HepG2 (cell line): ENCODE measurements at regions not wholly inside any gene's neighbourhood (a gene's known extent, or its start where the extent isn't known, plus 50 kb on each side); places are given as distances from the start of the nearest gene placed in this dataset.

ENCODE experiments used
- ATAC-seq: fragments of 200-7000 bp; cut with Tn5 transposase; 3 replicates; pipeline ENCODE4 v1.9.1; 2020; ENCODE audit warnings: mild to moderate bottlenecking, moderate library complexity
- BruUV-seq: library from RNA; stranded (reverse); fragments of 400-500 nt; replicated peaks from 2 replicates; lab custom pipeline; 2021; lab: Mats Ljungman, UMichigan
- CTCF ChIA-PET: fragments of 300-600 bp; formaldehyde crosslinking; extraction: SDS; loops from one replicate; lab custom pipeline; 2021; ENCODE audit warnings: low total read pairs, inconsistent platforms, low intra/inter-chr PET ratio; lab: Yijun Ruan, JAX
- POLR2A ChIA-PET: fragments of 350-600 bp; sonication (Branson Sonifier 250); formaldehyde crosslinking; loops from one replicate; lab custom pipeline; 2020; ENCODE audit warnings: antibody characterized with exemption, inconsistent platforms; lab: Yijun Ruan, JAX
- DNase-seq: peaks from one replicate; pipeline ENCODE4 v3.0.0-alpha.2; 2015; ENCODE audit warnings: low spot score
- FAIRE-seq: peaks from 3 replicates; lab custom pipeline; 2011; peaks lifted over from hg19 to GRCh38; lab: Jason Lieb, UNC
- H2AFZ ChIP-seq: one replicate; pipeline ENCODE4 v1.6.1; 2011; ENCODE audit warnings: low read length, inconsistent platforms
- H3K27ac ChIP-seq: fragments of 300-600 bp; 3 replicates; pipeline ENCODE4 v1.8.0; 2011; ENCODE audit warnings: mixed run types, mild to moderate bottlenecking, mixed read lengths, low read length, inconsistent platforms; ENCODE audit not compliant: insufficient read depth; ENCODE audit errors: extremely low read length
- H3K27me3 ChIP-seq, 2 experiments: fragments of 200-600 bp in 1 of 2; 2 replicates in 1 of 2; 3 replicates in 1 of 2; pipeline versions ENCODE4 v1.6.0 to v1.8.0; 2011; ENCODE audit warnings: low read length in 2 of 2, mild to moderate bottlenecking in 2 of 2, moderate library complexity in 2 of 2, inconsistent platforms in 1 of 2; ENCODE audit not compliant: insufficient read depth in 2 of 2, control insufficient read depth in 1 of 2
- H3K36me3 ChIP-seq, 2 experiments: fragments of 200-600 bp in 1 of 2; replicated peaks in 1 of 2; 2 replicates in 1 of 2; 3 replicates in 1 of 2; pipeline versions ENCODE4 v1.5.1 to v1.8.0; 2011; ENCODE audit warnings: low read length in 2 of 2, inconsistent platforms in 1 of 2; ENCODE audit not compliant: insufficient read depth in 2 of 2, control insufficient read depth in 1 of 2
- H3K4me1 ChIP-seq: 2 replicates; pipeline ENCODE4 v1.5.1; 2012; ENCODE audit warnings: low read length, inconsistent platforms; ENCODE audit not compliant: insufficient read depth
- H3K4me2 ChIP-seq: 2 replicates; pipeline ENCODE4 v1.6.0; 2011; ENCODE audit warnings: low read depth, low read length, inconsistent platforms
- H3K4me3 ChIP-seq, 3 experiments: fragments of 200-600 bp in 1 of 3; sonication (generic), shearing (Covaris generic) in 1 of 3; replicated peaks in 1 of 3; 2 replicates each; pipeline ENCODE4 v1.5.1; 2011 to 2016; ENCODE audit warnings: low read length in 3 of 3, inconsistent platforms in 2 of 3, low read depth in 2 of 3, mild to moderate bottlenecking in 2 of 3, control low read depth in 1 of 3, mixed read lengths in 1 of 3; ENCODE audit not compliant: insufficient read depth in 1 of 3
- H3K79me2 ChIP-seq: one replicate; pipeline ENCODE4 v1.6.1; 2011; ENCODE audit warnings: low read length, inconsistent platforms; ENCODE audit not compliant: insufficient read depth
- H3K9ac ChIP-seq: 2 replicates; pipeline ENCODE4 v1.6.0; 2011; ENCODE audit warnings: mild to moderate bottlenecking, low read depth, low read length, inconsistent platforms; ENCODE audit not compliant: insufficient read depth
- H3K9me3 ChIP-seq: 2 replicates; pipeline ENCODE4 v1.5.1; 2012; ENCODE audit warnings: mild to moderate bottlenecking, low read length
- H4K20me1 ChIP-seq: 2 replicates; pipeline ENCODE4 v1.6.0; 2011; ENCODE audit warnings: inconsistent platforms, mild to moderate bottlenecking, low read length, moderate library complexity; ENCODE audit not compliant: insufficient read depth
- CHD4 ChIP-seq: fragments of 200-600 bp; sonication (generic); IDR thresholded peaks from 2 replicates; pipeline ENCODE4 v1.7.0; 2017; ENCODE audit warnings: mild to moderate bottlenecking, low read length, borderline replicate concordance
- MEIS1 ChIP-seq: sonication (generic); formaldehyde crosslinking; IDR thresholded peaks from 2 replicates; pipeline ENCODE4 v1.9.0; 2021; ENCODE audit warnings: mild to moderate bottlenecking, missing genetic modification reagents, moderate library complexity, borderline replicate concordance
- SKIL ChIP-seq: sonication (generic); formaldehyde crosslinking; IDR thresholded peaks from 2 replicates; pipeline ENCODE4 v1.8.0; 2022; ENCODE audit warnings: missing genetic modification reagents, mild to moderate bottlenecking, moderate library complexity, borderline replicate concordance
- ZBTB1 ChIP-seq: sonication (generic); formaldehyde crosslinking; IDR thresholded peaks from 2 replicates; pipeline ENCODE4 v1.4.0; 2020; ENCODE audit warnings: missing genetic modification reagents, borderline replicate concordance
- ZNF282 ChIP-seq: fragments of 450-650 bp; IDR thresholded peaks from 2 replicates; pipeline ENCODE4 v1.6.1; 2018; ENCODE audit not compliant: partially characterized antibody
- ZNF556 ChIP-seq: sonication (generic); formaldehyde crosslinking; IDR thresholded peaks from 2 replicates; pipeline ENCODE4 v1.4.0; 2020; ENCODE audit warnings: mild to moderate bottlenecking, missing genetic modification reagents, borderline replicate concordance
- ZNF740 ChIP-seq: sonication (generic); formaldehyde crosslinking; IDR thresholded peaks from 2 replicates; pipeline ENCODE4 v1.4.0; 2020; ENCODE audit warnings: missing genetic modification reagents
- ZNF772 ChIP-seq: sonication (generic); formaldehyde crosslinking; IDR thresholded peaks from 2 replicates; pipeline ENCODE4 v1.5.0; 2020; ENCODE audit warnings: mild to moderate bottlenecking, missing genetic modification reagents
- WGBS: methylation state at CpG from one replicate; pipeline ENCODE4 v1.1.6; 2017; ENCODE audit warnings: low lambda C conversion rate; 5-methylcytosine and 5-hydroxymethylcytosine counted together
- in situ Hi-C: cut with HindIII; loops from 2 replicates; pipeline ENCODE4 v1.10.0; 2017; ENCODE audit warnings: low pct_unique_long_range_greater_than_20kb; ENCODE audit not compliant: extremely low pct_ligation_motif_present
- intact Hi-C: fragments of 100-400 bp; cut with micrococcal nuclease; formaldehyde crosslinking; loops from one replicate; pipeline ENCODE4 v1.10.0; 2022; ENCODE audit not compliant: unreplicated experiment

GRCh38 chr2:161005170-161005569, 155.1 kb upstream of the TANK start:
- H3K27ac ChIP-seq: no peak overlapping the region
- no peak overlapping the region for H3K9ac ChIP-seq
- ChIA-PET CTCF (no interaction called here), POLR2A (no interaction called here)
- H3K4me3 ChIP-seq: no peak overlapping the region
- TF ChIP-seq ZNF740 (CRISPR knock-in tag): no peak
- TF ChIP-seq CHD4: no peak
- TF ChIP-seq ZNF556 (CRISPR knock-in tag): no peak
- TF ChIP-seq ZBTB1: no peak
- no peak for TF ChIP-seq MEIS1 (CRISPR knock-in tag)
- TF ChIP-seq ZNF282: no peak
- TF ChIP-seq SKIL: no peak
- no peak for TF ChIP-seq ZNF772
- FAIRE-seq (no peak), ATAC-seq (no peak), DNase-seq (no peak)
- intact Hi-C loops: no loop called here
- H2AFZ ChIP-seq: no peak overlapping the region
- in situ Hi-C loops: no loop called here
- no TSS peak for BruUV-seq
- H3K4me1 ChIP-seq: no peaks in the 10 kb centered on the region
- H3K79me2 ChIP-seq: no peaks in the 10 kb centered on the region
- no peaks in the 10 kb centered on the region for H3K36me3 ChIP-seq
- WGBS: 0% methylated on average over 1 of the region's 1 CpG
- H4K20me1 ChIP-seq: no peaks in the 10 kb centered on the region
- H3K27me3 ChIP-seq: no peaks in the 10 kb centered on the region
- H3K4me2 ChIP-seq: no peak overlapping the region
- H3K9me3 ChIP-seq: no peaks in the 10 kb centered on the region
